Endothelial cell (in vitro differentiated cells): ENCODE measurements at regions not wholly inside any gene's neighbourhood (a gene's known extent, or its start where the extent isn't known, plus 50 kb on each side); places are given as distances from the start of the nearest gene placed in this dataset.

ENCODE experiments used
- DNase-seq: peaks from one replicate; pipeline ENCODE4 v3.0.0; 2021; ENCODE audit warnings: low spot score
- H3K27ac Mint-ChIP-seq: one replicate; pipeline ENCODE4 v1.8.0; 2021; ENCODE audit warnings: mixed read lengths, inconsistent platforms; ENCODE audit not compliant: unreplicated experiment
- H3K27me3 Mint-ChIP-seq: one replicate; pipeline ENCODE4 v1.8.0; 2021; ENCODE audit warnings: mild to moderate bottlenecking, moderate library complexity, mixed read lengths, inconsistent platforms; ENCODE audit not compliant: unreplicated experiment
- H3K36me3 Mint-ChIP-seq: one replicate; pipeline ENCODE4 v1.8.0; 2021; ENCODE audit warnings: mild to moderate bottlenecking, low read depth, mixed read lengths, inconsistent platforms; ENCODE audit not compliant: unreplicated experiment
- H3K4me1 Mint-ChIP-seq: one replicate; pipeline ENCODE4 v1.8.0; 2021; ENCODE audit warnings: mild to moderate bottlenecking, mixed read lengths, inconsistent platforms; ENCODE audit not compliant: unreplicated experiment
- H3K4me3 Mint-ChIP-seq: one replicate; pipeline ENCODE4 v1.8.0; 2021; ENCODE audit warnings: mild to moderate bottlenecking, mixed read lengths, inconsistent platforms; ENCODE audit not compliant: unreplicated experiment
- H3K9me3 Mint-ChIP-seq: one replicate; pipeline ENCODE4 v1.8.0; 2021; ENCODE audit warnings: mixed read lengths, inconsistent platforms; ENCODE audit not compliant: unreplicated experiment
- TF ChIP-seq, protein P1 (sequence below): fragments of 200-600 bp; sonication (generic); IDR thresholded peaks from one replicate; pipeline ENCODE4 v1.5.0; 2021; ENCODE audit warnings: antibody characterized with exemption; ENCODE audit not compliant: unreplicated experiment

- Mint-ChIP-seq H3K27me3 (peaks cover 4% of the 10 kb centered on the region), H3K9me3 (no peaks in the 10 kb centered on the region), H3K36me3 (no peaks in the 10 kb centered on the region), H3K4me3 (no peak overlapping the region), H3K4me1 (no peaks in the 10 kb centered on the region), H3K27ac (no peak overlapping the region)
- TF ChIP-seq, protein P1, sequence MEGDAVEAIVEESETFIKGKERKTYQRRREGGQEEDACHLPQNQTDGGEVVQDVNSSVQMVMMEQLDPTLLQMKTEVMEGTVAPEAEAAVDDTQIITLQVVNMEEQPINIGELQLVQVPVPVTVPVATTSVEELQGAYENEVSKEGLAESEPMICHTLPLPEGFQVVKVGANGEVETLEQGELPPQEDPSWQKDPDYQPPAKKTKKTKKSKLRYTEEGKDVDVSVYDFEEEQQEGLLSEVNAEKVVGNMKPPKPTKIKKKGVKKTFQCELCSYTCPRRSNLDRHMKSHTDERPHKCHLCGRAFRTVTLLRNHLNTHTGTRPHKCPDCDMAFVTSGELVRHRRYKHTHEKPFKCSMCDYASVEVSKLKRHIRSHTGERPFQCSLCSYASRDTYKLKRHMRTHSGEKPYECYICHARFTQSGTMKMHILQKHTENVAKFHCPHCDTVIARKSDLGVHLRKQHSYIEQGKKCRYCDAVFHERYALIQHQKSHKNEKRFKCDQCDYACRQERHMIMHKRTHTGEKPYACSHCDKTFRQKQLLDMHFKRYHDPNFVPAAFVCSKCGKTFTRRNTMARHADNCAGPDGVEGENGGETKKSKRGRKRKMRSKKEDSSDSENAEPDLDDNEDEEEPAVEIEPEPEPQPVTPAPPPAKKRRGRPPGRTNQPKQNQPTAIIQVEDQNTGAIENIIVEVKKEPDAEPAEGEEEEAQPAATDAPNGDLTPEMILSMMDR = no peak
- DNase-seq = no peak
Measured at GRCh38 chr2:185891403-185891802, 152.8 kb downstream of the FSIP2 start.

GRCh38 chr2:185891804-185892411, 153.3 kb downstream of the FSIP2 start:
- H3K36me3 Mint-ChIP-seq = no peaks in the 10 kb centered on the region
- no peak overlapping the region for H3K4me3 Mint-ChIP-seq
- no peaks in the 10 kb centered on the region for H3K4me1 Mint-ChIP-seq

DNA sequence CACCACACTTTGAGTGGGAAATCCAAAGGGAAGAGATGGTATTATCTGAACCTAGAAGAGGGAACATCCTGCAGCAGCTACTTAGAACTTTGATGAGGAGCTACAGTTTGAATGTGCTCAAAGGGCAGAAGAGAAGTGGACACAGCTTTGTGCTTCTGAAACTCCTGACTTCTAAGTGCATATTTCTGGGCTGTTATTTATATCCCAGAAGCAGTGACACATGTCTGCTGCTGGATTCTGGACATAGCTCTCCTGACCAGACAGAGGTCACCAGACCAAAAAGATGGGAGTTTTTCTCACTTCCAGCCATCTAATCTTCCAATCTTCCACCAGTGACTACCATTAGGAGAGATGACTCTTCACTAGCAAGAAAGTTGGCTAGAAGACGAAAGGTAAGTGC, 153.9 kb downstream of the FSIP2 start:
- H3K4me3 Mint-ChIP-seq = no peak overlapping the region
- H3K36me3 Mint-ChIP-seq = no peaks in the 10 kb centered on the region
- no peak for DNase-seq
- TF ChIP-seq, protein P1 = no peak
- H3K27ac Mint-ChIP-seq = no peak overlapping the region
- H3K9me3 Mint-ChIP-seq = no peaks in the 10 kb centered on the region
- no peaks in the 10 kb centered on the region for H3K4me1 Mint-ChIP-seq
- H3K27me3 Mint-ChIP-seq = peaks cover 4% of the 10 kb centered on the region

More at GRCh38 chr2:185891804-185892411, 153.3 kb downstream of the FSIP2 start:
- peaks cover 4% of the 10 kb centered on the region for H3K27me3 Mint-ChIP-seq
- DNase-seq = no peak
- H3K27ac Mint-ChIP-seq = no peak overlapping the region
- no peaks in the 10 kb centered on the region for H3K9me3 Mint-ChIP-seq
- TF ChIP-seq, protein P1 = no peak

DNA sequence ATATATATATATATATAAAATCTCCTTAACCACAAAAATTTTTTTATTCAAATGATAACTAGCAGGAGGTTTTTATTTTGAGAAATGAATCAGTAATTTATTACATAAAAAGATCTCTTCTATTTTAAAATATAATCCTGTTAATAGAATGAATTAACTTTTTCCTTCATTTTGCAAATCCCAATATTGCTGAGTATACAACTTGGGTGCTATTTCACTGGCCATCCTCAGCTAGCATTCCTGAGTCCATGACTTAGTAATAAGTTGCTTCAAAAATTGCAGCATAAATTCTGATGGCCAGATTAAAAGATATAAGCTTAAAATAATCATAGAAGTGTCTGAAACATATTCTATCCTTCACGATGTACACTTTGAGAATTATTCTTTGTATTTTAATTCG, 155.6 kb downstream of the FSIP2 start:
- Mint-ChIP-seq H3K36me3 (no peaks in the 10 kb centered on the region), H3K27ac (no peak overlapping the region), H3K4me3 (no peak overlapping the region), H3K4me1 (no peaks in the 10 kb centered on the region), H3K27me3 (peaks cover 4% of the 10 kb centered on the region), H3K9me3 (no peaks in the 10 kb centered on the region)
- no peak for DNase-seq
- TF ChIP-seq, protein P1 = no peak

GRCh38 chr2:185895828-185896693, 157.5 kb downstream of the FSIP2 start:
- H3K4me1 Mint-ChIP-seq = no peaks in the 10 kb centered on the region
- H3K9me3 Mint-ChIP-seq = no peaks in the 10 kb centered on the region
- no peaks in the 10 kb centered on the region for H3K36me3 Mint-ChIP-seq
- TF ChIP-seq, protein P1 = no peak
- H3K27me3 Mint-ChIP-seq = peaks cover 2% of the 10 kb centered on the region
- no peak for DNase-seq
- no peak overlapping the region for H3K27ac Mint-ChIP-seq
- H3K4me3 Mint-ChIP-seq = no peak overlapping the region
